Mesothelial cell of epicardium (in vitro differentiated cells): ENCODE measurements at regions not wholly inside any gene's neighbourhood (a gene's known extent, or its start where the extent isn't known, plus 50 kb on each side); places are given as distances from the start of the nearest gene placed in this dataset.

Experiments used
- DNase-seq, 2 experiments: peaks; one replicate each; pipeline ENCODE4 v3.0.0; 2021; ENCODE audit warnings: low spot score in 2 of 2; ENCODE audit not compliant: unreplicated experiment in 2 of 2
- H3K27ac Mint-ChIP-seq: 2 replicates; pipeline ENCODE4 v1.8.0; 2021; ENCODE audit warnings: mixed read lengths
- H3K27me3 Mint-ChIP-seq: 2 replicates; pipeline ENCODE4 v1.8.0; 2021; ENCODE audit warnings: low read depth, mixed read lengths
- H3K36me3 Mint-ChIP-seq: 2 replicates; pipeline ENCODE4 v1.8.0; 2021; ENCODE audit warnings: mixed read lengths
- H3K4me1 Mint-ChIP-seq: 2 replicates; pipeline ENCODE4 v1.8.0; 2021; ENCODE audit warnings: mixed read lengths
- H3K4me3 Mint-ChIP-seq: 2 replicates; pipeline ENCODE4 v1.8.0; 2021; ENCODE audit warnings: mild to moderate bottlenecking, moderate library complexity, mixed read lengths
- H3K9me3 Mint-ChIP-seq: 2 replicates; pipeline ENCODE4 v1.8.0; 2021; ENCODE audit warnings: mixed read lengths
- TF ChIP-seq, protein P1 (sequence below): fragments of 200-600 bp; sonication (generic); IDR thresholded peaks from one replicate; pipeline ENCODE4 v1.5.0; 2021; ENCODE audit warnings: antibody characterized with exemption; ENCODE audit not compliant: unreplicated experiment

DNA sequence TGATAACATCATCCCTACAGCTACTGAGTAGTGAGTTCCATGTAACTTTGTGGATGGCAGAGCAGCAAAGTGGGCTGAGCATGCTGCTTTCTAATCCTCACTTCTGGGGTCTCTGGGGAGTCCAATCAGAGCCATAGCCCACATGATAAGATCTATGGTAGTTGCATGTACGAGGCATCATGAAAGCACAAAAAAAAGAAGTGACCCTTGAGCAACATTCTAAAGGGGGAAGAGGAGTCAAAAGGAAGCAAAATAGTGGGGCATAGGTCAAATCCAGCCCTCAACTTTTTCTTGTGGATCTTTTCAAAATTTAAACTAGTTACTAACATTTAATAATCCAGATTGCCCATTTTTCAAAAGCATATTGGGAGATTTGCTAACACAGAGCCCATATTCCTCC lies 208.5 kb upstream of the TOX3 start:
- Mint-ChIP-seq H3K9me3 (no peaks in the 10 kb centered on the region), H3K27me3 (no peaks in the 10 kb centered on the region), H3K4me3 (no peak overlapping the region), H3K36me3 (no peaks in the 10 kb centered on the region), H3K4me1 (no peaks in the 10 kb centered on the region), H3K27ac (no peak overlapping the region)
- TF ChIP-seq, protein P1, sequence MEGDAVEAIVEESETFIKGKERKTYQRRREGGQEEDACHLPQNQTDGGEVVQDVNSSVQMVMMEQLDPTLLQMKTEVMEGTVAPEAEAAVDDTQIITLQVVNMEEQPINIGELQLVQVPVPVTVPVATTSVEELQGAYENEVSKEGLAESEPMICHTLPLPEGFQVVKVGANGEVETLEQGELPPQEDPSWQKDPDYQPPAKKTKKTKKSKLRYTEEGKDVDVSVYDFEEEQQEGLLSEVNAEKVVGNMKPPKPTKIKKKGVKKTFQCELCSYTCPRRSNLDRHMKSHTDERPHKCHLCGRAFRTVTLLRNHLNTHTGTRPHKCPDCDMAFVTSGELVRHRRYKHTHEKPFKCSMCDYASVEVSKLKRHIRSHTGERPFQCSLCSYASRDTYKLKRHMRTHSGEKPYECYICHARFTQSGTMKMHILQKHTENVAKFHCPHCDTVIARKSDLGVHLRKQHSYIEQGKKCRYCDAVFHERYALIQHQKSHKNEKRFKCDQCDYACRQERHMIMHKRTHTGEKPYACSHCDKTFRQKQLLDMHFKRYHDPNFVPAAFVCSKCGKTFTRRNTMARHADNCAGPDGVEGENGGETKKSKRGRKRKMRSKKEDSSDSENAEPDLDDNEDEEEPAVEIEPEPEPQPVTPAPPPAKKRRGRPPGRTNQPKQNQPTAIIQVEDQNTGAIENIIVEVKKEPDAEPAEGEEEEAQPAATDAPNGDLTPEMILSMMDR, result no peak
- DNase-seq, result no peak

DNA sequence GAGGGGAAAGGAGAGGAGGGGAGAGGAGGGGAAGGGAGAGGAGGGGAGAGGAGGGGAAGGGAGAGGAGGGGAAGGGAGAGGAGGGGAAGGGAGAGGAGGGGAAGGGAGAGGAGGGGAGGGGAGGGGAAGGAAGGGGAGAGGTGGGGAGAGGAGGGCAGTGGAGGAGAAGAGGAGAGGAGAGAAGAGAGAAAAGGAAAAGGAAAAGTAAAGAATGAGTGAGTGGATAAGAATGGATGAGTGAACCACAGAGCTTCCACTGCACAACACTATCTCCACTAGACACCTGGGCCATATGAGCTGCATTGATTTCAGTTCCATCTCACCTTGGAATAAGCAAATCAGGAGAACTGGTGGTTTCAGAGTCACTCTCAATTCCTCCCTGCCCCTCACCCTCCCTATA lies 204.1 kb upstream of the TOX3 start:
- Mint-ChIP-seq H3K27me3 (peaks cover 10% of the 10 kb centered on the region), H3K4me1 (peaks cover 2% of the 10 kb centered on the region), H3K27ac (no peak overlapping the region), H3K9me3 (no peaks in the 10 kb centered on the region), H3K36me3 (no peaks in the 10 kb centered on the region), H3K4me3 (no peak overlapping the region)
- no peak for DNase-seq
- TF ChIP-seq, protein P1, result no peak

DNA sequence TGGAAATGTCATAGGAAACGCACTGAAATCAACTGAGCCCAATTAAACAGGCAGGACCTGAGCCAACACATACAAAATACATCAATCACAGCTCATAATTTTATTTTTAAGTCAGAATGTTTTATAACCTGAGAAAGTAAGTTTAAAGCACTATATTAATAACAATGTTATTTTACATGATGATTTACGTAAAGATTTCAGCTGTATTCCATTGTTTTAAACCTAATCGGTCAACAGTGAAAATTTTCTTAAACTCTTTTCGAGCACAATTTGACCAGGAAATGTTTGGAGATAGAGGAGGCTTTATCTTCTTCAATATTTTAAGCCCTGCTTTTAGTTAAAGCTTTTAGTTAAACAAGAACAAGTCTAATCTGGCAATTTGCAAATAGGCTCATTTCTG lies 201.8 kb upstream of the TOX3 start:
- Mint-ChIP-seq H3K36me3 (no peaks in the 10 kb centered on the region), H3K27ac (no peak overlapping the region), H3K4me1 (peaks cover 2% of the 10 kb centered on the region), H3K27me3 (peaks cover 21% of the 10 kb centered on the region), H3K9me3 (no peaks in the 10 kb centered on the region), H3K4me3 (no peak overlapping the region)
- DNase-seq, result no peak
- TF ChIP-seq, protein P1, result no peak

DNA sequence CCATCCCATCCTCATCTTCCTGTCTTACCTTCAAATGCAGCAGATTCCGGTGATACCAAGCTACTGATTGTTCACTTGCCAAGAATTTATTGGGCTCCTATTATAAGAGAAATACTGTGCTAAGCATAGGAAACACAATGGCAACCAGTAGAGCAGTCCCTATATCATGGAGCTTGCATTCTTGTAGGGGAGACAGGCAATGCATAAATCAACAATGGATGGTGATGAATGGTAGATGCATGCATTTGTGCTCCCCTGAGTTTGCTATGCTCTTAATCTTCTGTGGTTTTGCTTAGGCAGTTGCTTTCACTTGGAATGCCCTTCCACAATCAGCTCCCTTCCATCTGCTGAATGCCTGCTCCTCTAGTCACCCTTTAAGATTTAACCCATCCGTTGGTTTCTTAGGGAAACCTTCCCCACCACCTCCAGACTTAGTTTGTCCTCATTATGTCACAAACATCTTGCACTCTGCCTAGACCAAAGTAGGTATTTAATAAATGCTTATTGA lies 200.2 kb upstream of the TOX3 start:
- Mint-ChIP-seq H3K4me3 (no peak overlapping the region), H3K27ac (no peak overlapping the region), H3K4me1 (peaks cover 3% of the 10 kb centered on the region), H3K27me3 (peaks cover 29% of the 10 kb centered on the region), H3K9me3 (no peaks in the 10 kb centered on the region), H3K36me3 (no peaks in the 10 kb centered on the region)
- TF ChIP-seq, protein P1, result no peak
- DNase-seq, result no peak

DNA sequence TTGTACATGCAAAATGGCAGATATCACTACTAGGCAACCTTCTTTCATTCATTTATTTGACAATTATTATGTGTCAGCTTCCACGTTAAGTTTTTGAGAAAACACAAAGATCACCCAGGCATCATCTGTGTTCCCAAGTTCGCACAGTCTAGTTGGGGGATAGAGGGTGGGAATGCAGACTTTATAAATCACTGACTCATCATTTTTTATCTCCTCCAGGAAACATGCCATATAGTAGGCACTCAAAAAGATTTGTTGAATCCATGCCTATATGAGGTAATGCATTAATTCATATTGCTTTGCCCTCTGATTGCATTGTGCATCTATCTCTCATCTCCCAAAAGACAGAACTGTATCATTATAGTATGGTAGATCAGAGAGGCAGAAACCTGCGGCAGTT lies 196.8 kb upstream of the TOX3 start:
- H3K4me1 Mint-ChIP-seq, result peaks cover 4% of the 10 kb centered on the region
- H3K4me3 Mint-ChIP-seq, result no peak overlapping the region
- no peaks in the 10 kb centered on the region for H3K36me3 Mint-ChIP-seq
- TF ChIP-seq, protein P1, result no peak
- no peak for DNase-seq
- H3K27me3 Mint-ChIP-seq, result peaks cover 38% of the 10 kb centered on the region
- H3K27ac Mint-ChIP-seq, result no peak overlapping the region
- peaks cover 9% of the 10 kb centered on the region for H3K9me3 Mint-ChIP-seq

DNA sequence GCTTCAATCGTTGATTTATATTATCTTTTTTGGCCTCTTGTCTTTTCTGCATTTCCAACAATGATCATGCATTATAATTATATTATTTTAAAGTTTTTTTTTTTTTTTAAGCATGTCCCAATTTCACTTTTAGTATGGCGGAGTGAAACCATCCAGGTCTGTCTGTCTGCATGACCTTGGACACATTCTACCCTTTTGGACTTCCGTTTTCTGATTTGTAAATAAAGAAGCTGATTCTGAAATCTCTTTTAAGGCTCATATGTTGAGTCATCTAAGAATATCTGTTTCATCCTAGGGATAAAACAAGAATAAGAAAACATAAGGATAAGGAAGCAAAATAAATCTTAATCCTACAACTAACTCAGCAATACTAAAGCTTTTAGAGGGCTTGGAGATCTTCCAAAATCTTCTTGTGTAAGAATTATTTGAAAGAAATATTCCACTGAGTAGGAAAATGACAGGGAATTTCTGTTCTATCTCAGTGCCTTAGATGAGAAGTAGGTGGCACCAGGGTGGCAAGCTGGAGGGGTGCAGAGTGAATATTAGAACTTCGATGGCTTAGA lies 195.7 kb upstream of the TOX3 start:
- H3K27ac Mint-ChIP-seq, result no peak overlapping the region
- H3K4me1 Mint-ChIP-seq, result peaks cover 4% of the 10 kb centered on the region
- no peak overlapping the region for H3K4me3 Mint-ChIP-seq
- TF ChIP-seq, protein P1, result no peak
- no peak for DNase-seq
- H3K27me3 Mint-ChIP-seq, result peaks cover 36% of the 10 kb centered on the region
- H3K36me3 Mint-ChIP-seq, result no peaks in the 10 kb centered on the region
- peaks cover 12% of the 10 kb centered on the region for H3K9me3 Mint-ChIP-seq
